ENCODE measurements at regions not wholly inside any gene's neighbourhood (a gene's known extent, or its start where the extent isn't known, plus 50 kb on each side); places are given as distances from the start of the nearest gene placed in this dataset.

- Mint-ChIP-seq H3K9me3 (ENCODE audit: unreplicated experiment) (peaks cover 7% of the 10 kb centered on the region), H3K27ac (ENCODE audit: unreplicated experiment) (peak overlapping the region; percentile 67), H3K27me3 (ENCODE audit: unreplicated experiment) (no peaks in the 10 kb centered on the region), H3K4me1 (ENCODE audit: unreplicated experiment) (peaks cover 35% of the 10 kb centered on the region), H3K4me3 (ENCODE audit: unreplicated experiment) (no peak overlapping the region), H3K36me3 (ENCODE audit: unreplicated experiment) (no peaks in the 10 kb centered on the region)
- TF ChIP-seq, protein P1, sequence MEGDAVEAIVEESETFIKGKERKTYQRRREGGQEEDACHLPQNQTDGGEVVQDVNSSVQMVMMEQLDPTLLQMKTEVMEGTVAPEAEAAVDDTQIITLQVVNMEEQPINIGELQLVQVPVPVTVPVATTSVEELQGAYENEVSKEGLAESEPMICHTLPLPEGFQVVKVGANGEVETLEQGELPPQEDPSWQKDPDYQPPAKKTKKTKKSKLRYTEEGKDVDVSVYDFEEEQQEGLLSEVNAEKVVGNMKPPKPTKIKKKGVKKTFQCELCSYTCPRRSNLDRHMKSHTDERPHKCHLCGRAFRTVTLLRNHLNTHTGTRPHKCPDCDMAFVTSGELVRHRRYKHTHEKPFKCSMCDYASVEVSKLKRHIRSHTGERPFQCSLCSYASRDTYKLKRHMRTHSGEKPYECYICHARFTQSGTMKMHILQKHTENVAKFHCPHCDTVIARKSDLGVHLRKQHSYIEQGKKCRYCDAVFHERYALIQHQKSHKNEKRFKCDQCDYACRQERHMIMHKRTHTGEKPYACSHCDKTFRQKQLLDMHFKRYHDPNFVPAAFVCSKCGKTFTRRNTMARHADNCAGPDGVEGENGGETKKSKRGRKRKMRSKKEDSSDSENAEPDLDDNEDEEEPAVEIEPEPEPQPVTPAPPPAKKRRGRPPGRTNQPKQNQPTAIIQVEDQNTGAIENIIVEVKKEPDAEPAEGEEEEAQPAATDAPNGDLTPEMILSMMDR (IDR thresholded peaks at IDR 0.05), result no peak
- no peak for DNase-seq (ENCODE audit: extremely low spot score, unreplicated experiment)
Measured at GRCh38 chr6:139821676-139822223, 447.3 kb upstream of the CITED2 start.

DNA sequence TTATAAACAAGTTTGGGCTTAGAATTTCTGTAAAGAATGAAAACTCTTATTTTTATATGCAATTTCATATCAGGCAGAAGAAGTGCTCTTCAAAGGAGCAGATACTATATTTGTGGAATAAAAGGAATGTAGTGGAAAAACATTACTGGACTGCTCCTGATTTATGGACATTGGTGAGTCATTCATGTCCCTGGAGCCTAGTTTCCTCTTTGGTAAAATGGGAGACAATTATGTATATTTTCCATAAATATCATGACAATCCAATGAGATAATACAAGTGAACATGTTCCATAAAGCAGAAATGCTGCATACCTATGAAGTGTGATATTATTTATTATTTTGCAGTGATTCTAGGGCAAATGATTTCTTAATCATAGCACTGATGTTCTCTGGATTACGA, 445.8 kb upstream of the CITED2 start:
- Mint-ChIP-seq H3K9me3 (ENCODE audit: unreplicated experiment) (peaks cover 7% of the 10 kb centered on the region), H3K36me3 (ENCODE audit: unreplicated experiment) (no peaks in the 10 kb centered on the region), H3K27ac (ENCODE audit: unreplicated experiment) (peak overlapping the region; percentile 92), H3K4me1 (ENCODE audit: unreplicated experiment) (peaks cover 35% of the 10 kb centered on the region), H3K27me3 (ENCODE audit: unreplicated experiment) (no peaks in the 10 kb centered on the region), H3K4me3 (ENCODE audit: unreplicated experiment) (no peak overlapping the region)
- DNase-seq (ENCODE audit: extremely low spot score, unreplicated experiment), result no peak
- TF ChIP-seq, protein P1 (IDR thresholded peaks at IDR 0.05), result no peak

DNA sequence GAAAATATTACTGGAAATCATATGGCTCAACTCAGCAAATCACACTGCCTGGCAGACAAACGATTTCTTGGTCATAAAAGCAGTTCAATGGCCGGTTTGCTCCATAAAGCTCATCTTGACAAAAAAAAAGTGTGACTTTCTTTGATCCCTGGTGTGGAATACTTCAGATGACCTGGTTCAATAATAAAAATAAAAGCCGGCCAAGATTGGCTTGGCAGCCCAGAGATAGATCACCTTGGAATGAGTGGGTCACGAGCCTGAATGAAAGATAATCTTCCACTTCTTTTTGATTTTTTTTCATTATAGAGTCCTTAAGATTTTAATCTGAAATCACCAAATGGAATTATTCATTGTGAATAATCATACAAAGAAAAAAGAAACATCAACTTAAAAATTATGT, 445.3 kb upstream of the CITED2 start:
- peaks cover 11% of the 10 kb centered on the region for H3K9me3 Mint-ChIP-seq (ENCODE audit: unreplicated experiment)
- TF ChIP-seq, protein P1 (IDR thresholded peaks at IDR 0.05), result no peak
- no peaks in the 10 kb centered on the region for H3K36me3 Mint-ChIP-seq (ENCODE audit: unreplicated experiment)
- H3K4me1 Mint-ChIP-seq (ENCODE audit: unreplicated experiment), result peaks cover 37% of the 10 kb centered on the region
- peak overlapping the region; percentile 88 for H3K27ac Mint-ChIP-seq (ENCODE audit: unreplicated experiment)
- no peaks in the 10 kb centered on the region for H3K27me3 Mint-ChIP-seq (ENCODE audit: unreplicated experiment)
- no peak for DNase-seq (ENCODE audit: extremely low spot score, unreplicated experiment)
- no peak overlapping the region for H3K4me3 Mint-ChIP-seq (ENCODE audit: unreplicated experiment)

- TF ChIP-seq, protein P1 (IDR thresholded peaks at IDR 0.05), result no peak
- peaks cover 5% of the 10 kb centered on the region for H3K36me3 Mint-ChIP-seq (ENCODE audit: unreplicated experiment)
- peaks cover 9% of the 10 kb centered on the region for H3K9me3 Mint-ChIP-seq (ENCODE audit: unreplicated experiment)
- H3K27ac Mint-ChIP-seq (ENCODE audit: unreplicated experiment), result no peak overlapping the region
- no peak overlapping the region for H3K4me3 Mint-ChIP-seq (ENCODE audit: unreplicated experiment)
- no peak for DNase-seq (ENCODE audit: extremely low spot score, unreplicated experiment)
- peaks cover 11% of the 10 kb centered on the region for H3K4me1 Mint-ChIP-seq (ENCODE audit: unreplicated experiment)
- H3K27me3 Mint-ChIP-seq (ENCODE audit: unreplicated experiment), result no peaks in the 10 kb centered on the region
Measured at GRCh38 chr6:139812939-139813338, 438.5 kb upstream of the CITED2 start.

DNA sequence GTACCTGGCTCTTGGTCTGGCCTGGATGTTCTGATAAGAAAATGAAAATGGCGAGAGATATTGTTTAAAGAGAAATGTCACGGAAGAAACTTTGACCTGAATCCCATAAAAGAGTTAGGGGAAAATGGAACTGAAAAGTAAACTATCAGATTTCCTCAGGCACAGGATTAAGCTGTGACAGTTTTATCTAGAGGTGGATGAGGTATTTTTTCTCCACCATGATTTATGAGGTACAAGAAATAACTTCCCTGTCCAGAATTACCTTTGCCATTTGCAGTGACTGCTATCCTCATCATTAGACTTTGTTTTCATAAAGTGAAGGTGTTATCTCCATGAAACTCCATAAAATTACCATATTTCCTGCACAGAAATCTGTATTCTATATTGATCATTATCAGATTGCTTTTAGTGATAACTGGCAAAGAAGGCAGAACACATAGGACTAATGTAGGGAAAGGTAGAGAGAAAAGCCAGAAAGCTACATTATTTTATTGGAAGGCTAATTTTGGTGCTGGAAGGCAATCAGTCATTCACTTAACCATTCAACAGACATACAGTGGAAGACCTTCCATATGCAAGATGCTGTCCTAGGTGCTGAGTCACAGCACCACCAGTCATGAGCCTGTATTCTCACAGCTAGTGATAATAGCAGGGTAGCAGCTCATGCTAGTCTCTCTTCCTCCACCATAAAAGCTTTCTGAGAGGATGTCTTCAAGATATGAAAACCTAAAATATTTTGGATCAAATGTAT, 427.3 kb upstream of the CITED2 start:
- no peak for DNase-seq (ENCODE audit: extremely low spot score, unreplicated experiment)
- H3K27ac Mint-ChIP-seq (ENCODE audit: unreplicated experiment), result no peak overlapping the region
- no peaks in the 10 kb centered on the region for H3K27me3 Mint-ChIP-seq (ENCODE audit: unreplicated experiment)
- H3K4me3 Mint-ChIP-seq (ENCODE audit: unreplicated experiment), result no peak overlapping the region
- no peaks in the 10 kb centered on the region for H3K36me3 Mint-ChIP-seq (ENCODE audit: unreplicated experiment)
- TF ChIP-seq, protein P1 (IDR thresholded peaks at IDR 0.05), result no peak
- no peaks in the 10 kb centered on the region for H3K4me1 Mint-ChIP-seq (ENCODE audit: unreplicated experiment)
- no peaks in the 10 kb centered on the region for H3K9me3 Mint-ChIP-seq (ENCODE audit: unreplicated experiment)

Data from osteocyte (in vitro differentiated cells).